Fibroblast of skin of abdomen (primary cell): ENCODE measurements at regions not wholly inside any gene's neighbourhood (a gene's known extent, or its start where the extent isn't known, plus 50 kb on each side); places are given as distances from the start of the nearest gene placed in this dataset.
A peak's percentile ranks its signal among the peaks of the same experiment; 100 is the strongest.
"Not testable (repeated sequence)": the region's sequence is repeated elsewhere in the genome, so short reads cannot be mapped to it uniquely, and the experiment has no call there.

Experiments
- DNase-seq: peaks from one replicate; pipeline ENCODE4 v3.0.0-alpha.2; 2013

GRCh38 chr4:124437853-124438495 is 274.6 kb downstream of the ANKRD50 start:
- DNase-seq = no peak

GRCh38 chr4:124445071-124445470 is 267.5 kb downstream of the ANKRD50 start:
- DNase-seq = no peak

DNA sequence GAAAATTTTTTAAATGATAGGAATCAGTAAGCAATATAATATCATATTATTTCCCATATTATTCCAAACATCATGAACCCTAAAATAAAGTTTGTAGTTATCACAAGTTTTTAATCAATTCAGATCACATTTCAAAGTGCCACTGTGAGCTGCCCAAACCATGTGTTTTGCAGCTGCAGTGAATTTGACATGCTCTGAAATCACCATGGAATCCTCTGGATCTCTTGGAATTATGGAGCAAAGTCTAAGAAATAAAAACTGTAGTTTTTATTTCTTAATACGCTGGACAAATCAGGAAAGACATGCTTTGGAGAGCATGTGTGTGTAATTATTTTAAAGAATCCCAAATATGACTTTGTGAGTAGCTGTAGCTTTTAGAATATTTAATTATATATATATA is 262.7 kb downstream of the ANKRD50 start:
- DNase-seq = peak; percentile 71

GRCh38 chr4:124450851-124451250 is 261.7 kb downstream of the ANKRD50 start:
- DNase-seq = no peak

GRCh38 chr4:124454772-124455270 is 257.7 kb downstream of the ANKRD50 start:
- no peak for DNase-seq

DNA sequence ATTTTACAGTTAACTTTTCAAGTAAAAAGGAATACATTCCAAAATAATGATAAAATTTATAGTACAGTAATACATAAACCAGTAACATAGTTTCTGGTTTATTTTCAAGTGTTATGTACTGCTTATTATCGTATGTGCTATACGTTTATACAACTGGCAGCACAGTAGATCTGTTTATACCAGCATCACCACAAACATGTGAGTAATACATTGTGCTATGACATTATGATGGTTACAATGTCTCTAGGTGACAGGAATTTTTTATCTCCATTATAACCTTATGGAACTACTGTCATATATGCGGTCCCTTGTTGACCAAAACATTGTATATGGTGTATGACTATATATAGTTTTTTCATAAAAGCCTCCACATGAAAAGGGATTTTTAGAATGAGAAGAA is 256.9 kb downstream of the ANKRD50 start:
- DNase-seq = no peak

DNA sequence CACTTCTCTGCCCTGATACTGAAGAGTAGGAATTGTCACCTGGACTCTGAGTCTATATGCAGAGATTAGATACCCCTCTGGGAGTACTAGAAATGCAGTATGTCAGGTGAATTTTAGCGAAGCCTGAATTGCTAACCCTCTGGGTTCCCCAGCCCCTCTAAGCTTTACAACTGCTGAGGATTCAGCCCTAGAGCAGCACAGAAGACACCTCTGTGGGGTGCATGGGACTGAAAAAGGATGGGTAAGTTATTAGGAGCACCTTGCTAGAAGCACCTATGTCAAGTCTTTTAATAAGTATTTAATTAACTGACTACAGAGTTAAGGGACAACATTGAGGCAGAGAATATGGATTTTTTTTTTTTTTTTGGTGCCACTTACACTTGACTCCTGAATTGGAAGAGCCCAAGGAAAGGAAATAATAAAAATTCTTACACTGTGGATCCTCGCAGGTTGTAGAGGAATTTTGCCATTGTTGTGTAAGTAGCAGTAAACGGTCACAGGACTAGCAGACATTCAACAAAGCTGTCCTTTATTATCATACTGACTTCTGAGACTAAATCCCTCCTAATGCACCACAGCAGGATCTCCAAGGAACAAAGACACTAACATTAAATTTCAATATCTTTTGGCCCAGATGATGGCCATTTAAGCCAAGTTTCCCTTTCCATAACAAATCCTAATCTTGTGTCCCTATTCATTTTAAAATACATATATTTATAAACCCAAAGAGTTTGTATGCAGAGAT is 253.2 kb downstream of the ANKRD50 start:
- no peak for DNase-seq

GRCh38 chr4:124459941-124460310 is 252.6 kb downstream of the ANKRD50 start:
- no peak for DNase-seq

DNA sequence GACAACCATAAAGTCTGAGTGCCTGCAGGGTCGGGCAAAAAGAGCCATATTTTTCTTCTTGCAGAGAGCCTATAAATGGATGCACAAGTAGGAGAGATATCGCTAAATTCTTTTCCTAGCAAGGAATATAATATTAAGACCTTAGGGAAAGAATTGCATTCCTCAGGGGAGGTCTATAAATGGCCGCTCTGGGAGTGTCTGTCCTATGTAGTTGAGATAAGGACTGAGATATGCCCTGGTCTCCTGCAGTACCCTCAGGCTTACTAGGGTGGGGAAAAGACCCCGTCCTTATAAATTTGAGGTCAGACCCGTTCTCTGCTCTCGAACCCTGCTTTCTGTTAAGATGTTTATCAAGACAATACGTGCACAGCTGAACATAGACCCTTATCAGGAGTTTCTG is 250.9 kb downstream of the ANKRD50 start:
- DNase-seq = not testable (repeated sequence)

- DNase-seq = no peak
These were observed 249.3 kb downstream of the ANKRD50 start for GRCh38 chr4:124462954-124463828.

DNA sequence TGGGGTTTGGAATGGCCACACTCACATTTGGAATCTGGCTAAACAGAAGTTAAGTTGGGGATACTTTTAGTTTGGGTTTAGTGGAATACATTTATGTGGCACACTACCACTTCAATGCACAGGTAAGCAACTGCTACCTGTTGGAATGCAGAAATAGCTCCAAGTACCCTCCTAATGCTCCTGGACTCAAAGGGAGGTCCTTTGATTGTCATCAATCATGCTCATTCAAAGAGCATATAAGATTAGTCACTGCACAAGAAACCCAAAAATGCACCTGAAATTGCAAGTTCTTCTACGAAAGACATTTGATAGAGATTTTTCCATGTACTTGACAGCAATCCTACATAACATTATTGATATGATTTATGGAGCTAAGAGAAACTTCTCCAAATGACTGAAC is 247.7 kb downstream of the ANKRD50 start:
- no peak for DNase-seq

DNA sequence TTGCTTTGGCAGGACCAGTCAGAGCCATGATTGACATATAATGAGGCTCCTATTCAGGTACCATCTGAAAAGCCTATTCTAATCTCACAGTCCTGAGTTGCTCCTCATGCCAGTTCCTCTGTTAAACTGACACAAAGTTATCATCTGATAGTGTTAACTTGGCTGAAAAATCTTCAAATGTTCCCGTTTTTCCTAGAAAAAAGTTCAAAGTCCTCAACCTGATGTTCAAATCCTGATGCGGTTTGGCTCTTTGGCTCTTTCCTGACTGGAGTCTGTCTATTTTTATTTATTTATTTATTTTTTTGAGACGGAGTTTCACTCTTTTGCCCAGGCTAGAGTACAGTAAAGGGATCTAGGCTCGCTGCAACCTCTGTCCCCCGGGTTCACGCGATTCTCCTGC is 244.2 kb downstream of the ANKRD50 start:
- no peak for DNase-seq

DNA sequence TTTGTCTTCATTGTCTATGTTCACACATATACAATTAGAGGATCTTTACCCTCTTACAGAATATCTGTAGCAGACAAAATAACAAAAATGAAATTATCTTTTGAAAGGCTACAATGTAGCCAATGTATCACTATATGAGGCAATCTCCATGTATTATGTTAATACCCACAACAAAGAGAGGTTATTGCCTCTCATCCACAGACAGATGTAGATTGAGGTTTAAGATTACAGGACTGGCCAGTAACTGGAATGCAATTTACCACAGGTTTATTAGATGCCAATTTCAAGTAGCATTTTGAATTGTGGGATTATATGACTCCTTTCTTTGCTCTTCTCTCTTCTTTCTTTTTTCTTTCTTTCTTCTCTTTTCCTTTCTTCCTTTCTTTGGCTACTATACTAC is 242.6 kb downstream of the ANKRD50 start:
- no peak for DNase-seq

DNA sequence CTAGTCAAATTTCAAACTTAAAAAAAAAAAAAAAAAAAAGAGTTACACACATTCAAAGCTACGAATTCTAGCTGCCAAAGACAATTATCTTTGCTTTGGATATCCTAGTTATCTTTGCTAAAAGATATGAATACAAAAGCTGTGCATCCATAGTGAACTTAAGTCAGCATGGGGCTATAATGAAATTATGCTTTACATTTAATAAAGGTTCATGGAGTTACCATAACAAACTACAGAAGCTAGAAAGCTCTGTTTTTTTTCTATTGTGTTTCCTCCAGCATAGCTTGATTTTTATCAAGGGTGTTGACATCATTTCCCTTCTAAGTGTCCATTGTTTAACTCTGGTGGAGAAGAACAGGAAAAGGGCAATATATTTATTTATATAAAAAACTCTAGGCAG is 234.1 kb downstream of the ANKRD50 start:
- DNase-seq = no peak

GRCh38 chr4:124480061-124480460 is 232.5 kb downstream of the ANKRD50 start:
- no peak for DNase-seq

DNA sequence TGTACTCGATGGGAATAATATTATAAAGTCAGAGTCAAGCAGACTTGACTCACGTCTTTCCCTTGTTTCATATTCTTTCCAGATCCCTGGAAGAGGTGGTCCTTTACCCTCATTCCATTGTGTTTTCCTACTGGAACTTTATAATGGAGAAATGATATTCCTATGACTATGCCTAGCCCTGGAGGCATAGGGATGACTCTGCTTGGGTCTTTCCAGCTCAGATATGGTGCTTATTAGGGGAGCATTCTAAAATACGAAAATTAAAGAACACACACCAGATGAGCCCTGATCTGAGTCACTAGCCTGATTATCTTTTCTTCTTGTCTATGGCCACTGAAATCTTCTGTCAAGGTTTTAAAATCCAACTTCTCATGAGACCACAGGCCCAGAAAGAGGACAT is 231.4 kb downstream of the ANKRD50 start:
- no peak for DNase-seq

GRCh38 chr4:124483048-124483906 is 229.3 kb downstream of the ANKRD50 start:
- DNase-seq = peak; percentile 40

DNA sequence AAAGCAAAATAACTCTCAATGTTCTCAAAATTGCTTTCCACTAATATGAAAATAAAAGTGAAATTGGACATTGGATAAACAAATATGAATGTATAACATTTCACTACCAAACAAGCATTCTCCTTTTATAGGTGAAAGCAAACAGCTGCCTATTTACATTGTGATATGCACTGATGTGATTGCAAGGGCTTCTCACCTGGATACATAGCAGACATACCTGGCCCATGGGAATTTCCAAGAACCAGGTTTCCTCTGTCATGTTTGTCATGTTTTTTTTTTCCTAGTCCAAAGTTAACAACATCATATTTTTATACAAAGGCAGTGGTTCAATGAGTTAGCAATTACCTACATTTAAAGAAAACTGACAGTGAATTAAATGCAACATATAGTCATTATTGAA is 228.5 kb downstream of the ANKRD50 start:
- no peak for DNase-seq

DNA sequence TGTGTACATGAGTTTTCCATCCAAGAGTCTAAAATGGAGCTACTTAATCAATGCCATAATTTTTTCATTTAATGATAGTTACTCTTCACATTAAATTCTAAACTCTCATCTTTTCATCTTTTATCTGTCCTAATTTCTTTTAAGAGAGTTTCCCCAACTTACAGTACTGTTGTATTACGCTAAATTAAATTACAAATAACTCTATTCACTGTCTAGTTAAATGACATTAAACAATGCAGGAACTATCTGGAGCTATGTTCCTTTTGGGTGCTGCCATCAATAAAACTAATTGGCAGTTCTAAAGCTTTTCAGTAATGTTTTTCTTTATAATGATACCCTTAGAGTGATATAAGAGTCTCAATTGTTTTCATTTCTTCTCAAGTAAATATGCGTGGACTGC is 227.6 kb downstream of the ANKRD50 start:
- DNase-seq = no peak

GRCh38 chr4:124486423-124486822 is 226.1 kb downstream of the ANKRD50 start:
- DNase-seq = no peak

DNA sequence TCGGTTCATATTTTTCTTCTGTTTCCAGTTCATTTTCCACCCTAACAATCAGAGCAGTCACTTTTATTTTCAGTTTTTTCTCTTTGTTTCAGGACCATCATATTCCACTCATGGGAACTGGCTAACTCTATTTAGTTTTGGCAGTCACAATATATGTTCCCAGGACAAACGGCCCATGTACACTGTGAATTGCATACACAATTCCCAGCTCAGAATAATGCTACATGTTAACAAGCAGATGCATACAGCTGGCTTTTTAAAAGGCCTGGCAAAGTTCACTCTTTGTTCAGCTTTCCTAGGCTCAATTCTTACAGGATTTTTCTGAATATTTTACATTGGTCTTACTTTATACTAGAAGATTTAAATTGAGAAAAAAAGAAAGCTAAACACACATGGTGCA is 224.9 kb downstream of the ANKRD50 start:
- DNase-seq = no peak
